CD14-positive monocyte (primary cell): ENCODE measurements at regions not wholly inside any gene's neighbourhood (a gene's known extent, or its start where the extent isn't known, plus 50 kb on each side); places are given as distances from the start of the nearest gene placed in this dataset.

Experiments
- DNase-seq, 3 donors: peaks; one replicate each; pipeline ENCODE4 v3.0.0-alpha.2; 2011 to 2022
- H2AFZ ChIP-seq: 2 replicates; pipeline ENCODE4 v1.6.0; 2012; ENCODE audit warnings: mild to moderate bottlenecking, low read depth, low read length, inconsistent platforms; ENCODE audit not compliant: insufficient read depth, poor library complexity, severe bottlenecking
- H3K27ac ChIP-seq, 2 donors: 1 replicate in 1 of 2; 2 replicates in 1 of 2; pipeline ENCODE4 v1.5.1; 2012 to 2013; ENCODE audit warnings: low read length in 2 of 2, control low read depth in 1 of 2, inconsistent platforms in 1 of 2, low read depth in 1 of 2, mild to moderate bottlenecking in 1 of 2
- H3K27me3 ChIP-seq, 2 donors: one replicate each; pipeline versions ENCODE4 v1.6.0 to v1.6.1; 2011 to 2013; ENCODE audit warnings: low read length in 2 of 2; ENCODE audit not compliant: control insufficient read depth in 2 of 2, insufficient read depth in 2 of 2
- H3K36me3 ChIP-seq, 2 donors: replicated peaks in 1 of 2; 1 replicate in 1 of 2; 2 replicates in 1 of 2; pipeline versions ENCODE4 v1.5.1 to v1.6.1; 2012 to 2013; ENCODE audit warnings: low read length in 2 of 2, control low read depth in 1 of 2, inconsistent platforms in 1 of 2, mild to moderate bottlenecking in 1 of 2; ENCODE audit not compliant: insufficient read depth in 2 of 2, control insufficient read depth in 1 of 2
- H3K4me1 ChIP-seq, 2 donors: 1 replicate in 1 of 2; 2 replicates in 1 of 2; pipeline versions ENCODE4 v1.5.1 to v1.6.1; 2012 to 2013; ENCODE audit warnings: low read length in 2 of 2, control low read depth in 1 of 2, inconsistent platforms in 1 of 2, mild to moderate bottlenecking in 1 of 2, moderate library complexity in 1 of 2; ENCODE audit not compliant: insufficient read depth in 2 of 2, control insufficient read depth in 1 of 2
- H3K4me2 ChIP-seq: replicated peaks from 2 replicates; pipeline ENCODE3; 2012; ENCODE audit warnings: low read length, moderate library complexity, mild to moderate bottlenecking; ENCODE audit not compliant: poor library complexity, severe bottlenecking; ENCODE audit errors: extremely low read depth
- H3K4me3 ChIP-seq, 3 experiments: fragments of 200-600 bp in 1 of 3; sonication (generic) in 1 of 3; replicated peaks in 1 of 3; 1 replicate in 2 of 3; 2 replicates in 1 of 3; pipeline ENCODE4 v1.5.1; 2011 to 2013; ENCODE audit warnings: low read length in 3 of 3, mild to moderate bottlenecking in 3 of 3, control low read depth in 2 of 3, low read depth in 2 of 3, inconsistent platforms in 1 of 3, moderate library complexity in 1 of 3
- H3K79me2 ChIP-seq: 2 replicates; pipeline ENCODE4 v1.6.0; 2012; ENCODE audit warnings: mild to moderate bottlenecking, control low read depth, inconsistent platforms, low read length, moderate library complexity; ENCODE audit not compliant: insufficient read depth
- H3K9ac ChIP-seq: 2 replicates; pipeline ENCODE4 v1.6.0; 2017; ENCODE audit warnings: low read length, mild to moderate bottlenecking; ENCODE audit not compliant: insufficient read depth, poor library complexity, severe bottlenecking
- H3K9me3 ChIP-seq, 2 donors: replicated peaks in 1 of 2; 1 replicate in 1 of 2; 2 replicates in 1 of 2; pipeline versions ENCODE4 v1.5.1 to v1.6.1; 2012 to 2013; ENCODE audit warnings: low read length in 2 of 2, control low read depth in 1 of 2; ENCODE audit not compliant: control insufficient read depth in 1 of 2, insufficient read depth in 1 of 2
- H4K20me1 ChIP-seq: 2 replicates; pipeline ENCODE4 v1.6.0; 2012; ENCODE audit warnings: mild to moderate bottlenecking, low read length, control low read depth, moderate library complexity; ENCODE audit not compliant: insufficient read depth
- H3K27ac Mint-ChIP-seq, 7 donors: one replicate each; pipeline ENCODE4 v1.8.0; 2020; ENCODE audit warnings: mild to moderate bottlenecking in 7 of 7, mixed read lengths in 7 of 7, moderate library complexity in 6 of 7, inconsistent platforms in 2 of 7
- H3K27me3 Mint-ChIP-seq, 3 donors: one replicate each; pipeline ENCODE4 v1.8.0; 2021 to 2022; ENCODE audit warnings: low read depth in 3 of 3, mild to moderate bottlenecking in 3 of 3, mixed read lengths in 3 of 3, moderate library complexity in 3 of 3, inconsistent platforms in 1 of 3
- H3K36me3 Mint-ChIP-seq, 2 donors: one replicate each; pipeline ENCODE4 v1.8.0; 2020; ENCODE audit warnings: mixed read lengths in 2 of 2, inconsistent platforms in 1 of 2, mild to moderate bottlenecking in 1 of 2
- H3K4me1 Mint-ChIP-seq: one replicate; pipeline ENCODE4 v1.8.0; 2020; ENCODE audit warnings: mild to moderate bottlenecking, mixed read lengths
- H3K4me3 Mint-ChIP-seq, 2 donors: one replicate each; pipeline ENCODE4 v1.8.0; 2020; ENCODE audit warnings: mild to moderate bottlenecking in 2 of 2, mixed read lengths in 2 of 2, moderate library complexity in 1 of 2
- H3K9me3 Mint-ChIP-seq, 7 donors: one replicate each; pipeline ENCODE4 v1.8.0; 2020 to 2022; ENCODE audit warnings: mixed read lengths in 7 of 7, mild to moderate bottlenecking in 6 of 7, moderate library complexity in 6 of 7, inconsistent platforms in 2 of 7
- CTCF ChIP-seq: fragments of 200-600 bp; IDR thresholded peaks from one replicate; pipeline ENCODE4 v1.8.0; 2022; ENCODE audit warnings: antibody characterized with exemption, mild to moderate bottlenecking
- WGBS: methylation state at CpG from one replicate; pipeline ENCODE4 v1.1.5; 2013; ENCODE audit warnings: missing lambda C conversion rate; ENCODE audit not compliant: insufficient coverage; 5-methylcytosine and 5-hydroxymethylcytosine counted together
- intact Hi-C, 2 donors: fragments of 100-400 bp; cut with micrococcal nuclease; formaldehyde crosslinking; loops; one replicate each; pipeline versions ENCODE4 v1.15.0 to v1.15.1; 2023

- Mint-ChIP-seq H3K36me3 (no peaks in the 10 kb centered on the region), H3K27me3 (peaks cover 0 to 2% (median 0%) of the 10 kb centered on the region in 3 donors), H3K4me1 (no peaks in the 10 kb centered on the region), H3K4me3 (no peak overlapping the region), H3K9me3 (peaks cover 0 to 5% (median 3%) of the 10 kb centered on the region in 7 donors), H3K27ac (no peak overlapping the region)
- Histone ChIP-seq H2AFZ (no peak overlapping the region), H3K9ac (no peak overlapping the region), H3K4me1 (no peaks in the 10 kb centered on the region), H3K4me3 (no peak overlapping the region), H3K79me2 (no peaks in the 10 kb centered on the region), H3K27me3 (no peaks in the 10 kb centered on the region), H4K20me1 (no peaks in the 10 kb centered on the region), H3K36me3 (no peaks in the 10 kb centered on the region), H3K27ac (no peak overlapping the region), H3K4me2 (no peak overlapping the region), H3K9me3 (no peaks in the 10 kb centered on the region)
- intact Hi-C loops = no loop called here
- 80% methylated on average over 1 of the region's 2 CpGs for WGBS
- no peak for TF ChIP-seq CTCF
- no peak for DNase-seq
These were observed 642.0 kb downstream of the KIF4B start for GRCh38 chr5:155655569-155655968.

- peaks cover 0 to 2% (median 0%) of the 10 kb centered on the region in 3 donors for H3K27me3 Mint-ChIP-seq
- H3K9me3 Mint-ChIP-seq = peaks cover 0 to 2% (median 1%) of the 10 kb centered on the region in 7 donors
- Histone ChIP-seq H3K9ac (no peak overlapping the region), H3K4me3 (no peak overlapping the region), H3K36me3 (no peaks in the 10 kb centered on the region), H3K27me3 (no peaks in the 10 kb centered on the region), H2AFZ (no peak overlapping the region), H3K4me1 (no peaks in the 10 kb centered on the region), H3K9me3 (no peaks in the 10 kb centered on the region), H3K4me2 (no peak overlapping the region), H4K20me1 (no peaks in the 10 kb centered on the region), H3K79me2 (no peaks in the 10 kb centered on the region), H3K27ac (no peak overlapping the region)
- no peak overlapping the region for H3K4me3 Mint-ChIP-seq
- no peak overlapping the region for H3K27ac Mint-ChIP-seq
- TF ChIP-seq CTCF = no peak
- no peaks in the 10 kb centered on the region for H3K4me1 Mint-ChIP-seq
- DNase-seq = no peak
- intact Hi-C loops = no loop called here
- no peaks in the 10 kb centered on the region for H3K36me3 Mint-ChIP-seq
These were observed 648.3 kb downstream of the KIF4B start for GRCh38 chr5:155661859-155662258.
